ENCODE measurements at regions not wholly inside any gene's neighbourhood (a gene's known extent, or its start where the extent isn't known, plus 50 kb on each side); places are given as distances from the start of the nearest gene placed in this dataset.

DNA sequence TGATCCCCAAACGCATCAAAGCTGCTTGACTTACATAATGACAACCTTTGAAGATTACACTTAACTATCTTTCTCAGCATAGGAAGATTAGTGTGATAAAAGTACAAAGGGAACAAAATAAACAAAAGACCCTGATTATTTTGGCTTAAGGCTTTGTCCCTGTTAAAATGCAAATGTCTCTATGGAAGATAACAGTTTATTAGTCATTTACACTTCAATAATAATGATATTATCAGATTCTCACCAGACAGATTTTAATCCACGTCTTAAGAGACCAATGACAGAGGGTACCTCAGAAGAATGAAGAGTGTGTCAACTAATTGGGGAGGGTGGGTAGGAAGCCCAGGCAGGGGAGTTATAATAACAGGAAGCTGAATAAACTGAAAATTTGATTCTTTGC, 510.4 kb upstream of the PTBP2 start:
- H3K4me3 ChIP-seq (replicated peaks; ENCODE audit: insufficient read depth, low read length): no peak overlapping the region
- H3K27ac ChIP-seq (replicated peaks): no peak overlapping the region
- TF ChIP-seq GABPA (IDR thresholded peaks at IDR 0.05; ENCODE audit: low read depth) (no peak), POLR2AphosphoS5 (IDR thresholded peaks at IDR 0.05; ENCODE audit: low read depth) (no peak), SPI1 (IDR thresholded peaks at IDR 0.05; ENCODE audit: borderline replicate concordance, low read depth) (no peak)
- TF ChIP-seq, protein P1, sequence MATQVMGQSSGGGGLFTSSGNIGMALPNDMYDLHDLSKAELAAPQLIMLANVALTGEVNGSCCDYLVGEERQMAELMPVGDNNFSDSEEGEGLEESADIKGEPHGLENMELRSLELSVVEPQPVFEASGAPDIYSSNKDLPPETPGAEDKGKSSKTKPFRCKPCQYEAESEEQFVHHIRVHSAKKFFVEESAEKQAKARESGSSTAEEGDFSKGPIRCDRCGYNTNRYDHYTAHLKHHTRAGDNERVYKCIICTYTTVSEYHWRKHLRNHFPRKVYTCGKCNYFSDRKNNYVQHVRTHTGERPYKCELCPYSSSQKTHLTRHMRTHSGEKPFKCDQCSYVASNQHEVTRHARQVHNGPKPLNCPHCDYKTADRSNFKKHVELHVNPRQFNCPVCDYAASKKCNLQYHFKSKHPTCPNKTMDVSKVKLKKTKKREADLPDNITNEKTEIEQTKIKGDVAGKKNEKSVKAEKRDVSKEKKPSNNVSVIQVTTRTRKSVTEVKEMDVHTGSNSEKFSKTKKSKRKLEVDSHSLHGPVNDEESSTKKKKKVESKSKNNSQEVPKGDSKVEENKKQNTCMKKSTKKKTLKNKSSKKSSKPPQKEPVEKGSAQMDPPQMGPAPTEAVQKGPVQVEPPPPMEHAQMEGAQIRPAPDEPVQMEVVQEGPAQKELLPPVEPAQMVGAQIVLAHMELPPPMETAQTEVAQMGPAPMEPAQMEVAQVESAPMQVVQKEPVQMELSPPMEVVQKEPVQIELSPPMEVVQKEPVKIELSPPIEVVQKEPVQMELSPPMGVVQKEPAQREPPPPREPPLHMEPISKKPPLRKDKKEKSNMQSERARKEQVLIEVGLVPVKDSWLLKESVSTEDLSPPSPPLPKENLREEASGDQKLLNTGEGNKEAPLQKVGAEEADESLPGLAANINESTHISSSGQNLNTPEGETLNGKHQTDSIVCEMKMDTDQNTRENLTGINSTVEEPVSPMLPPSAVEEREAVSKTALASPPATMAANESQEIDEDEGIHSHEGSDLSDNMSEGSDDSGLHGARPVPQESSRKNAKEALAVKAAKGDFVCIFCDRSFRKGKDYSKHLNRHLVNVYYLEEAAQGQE (IDR thresholded peaks at IDR 0.05; ENCODE audit: insufficient replicate concordance, low read depth): no peak
- TF ChIP-seq, protein P2, sequence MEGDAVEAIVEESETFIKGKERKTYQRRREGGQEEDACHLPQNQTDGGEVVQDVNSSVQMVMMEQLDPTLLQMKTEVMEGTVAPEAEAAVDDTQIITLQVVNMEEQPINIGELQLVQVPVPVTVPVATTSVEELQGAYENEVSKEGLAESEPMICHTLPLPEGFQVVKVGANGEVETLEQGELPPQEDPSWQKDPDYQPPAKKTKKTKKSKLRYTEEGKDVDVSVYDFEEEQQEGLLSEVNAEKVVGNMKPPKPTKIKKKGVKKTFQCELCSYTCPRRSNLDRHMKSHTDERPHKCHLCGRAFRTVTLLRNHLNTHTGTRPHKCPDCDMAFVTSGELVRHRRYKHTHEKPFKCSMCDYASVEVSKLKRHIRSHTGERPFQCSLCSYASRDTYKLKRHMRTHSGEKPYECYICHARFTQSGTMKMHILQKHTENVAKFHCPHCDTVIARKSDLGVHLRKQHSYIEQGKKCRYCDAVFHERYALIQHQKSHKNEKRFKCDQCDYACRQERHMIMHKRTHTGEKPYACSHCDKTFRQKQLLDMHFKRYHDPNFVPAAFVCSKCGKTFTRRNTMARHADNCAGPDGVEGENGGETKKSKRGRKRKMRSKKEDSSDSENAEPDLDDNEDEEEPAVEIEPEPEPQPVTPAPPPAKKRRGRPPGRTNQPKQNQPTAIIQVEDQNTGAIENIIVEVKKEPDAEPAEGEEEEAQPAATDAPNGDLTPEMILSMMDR (IDR thresholded peaks at IDR 0.05; ENCODE audit: insufficient read depth, low read length): no peak
- H3K27me3 ChIP-seq (ENCODE audit: insufficient read depth, poor library complexity, severe bottlenecking): no peaks in the 10 kb centered on the region
- DNase-seq (ENCODE audit: low read depth in 1 of 2, low spot score in 1 of 2): no peak

DNA sequence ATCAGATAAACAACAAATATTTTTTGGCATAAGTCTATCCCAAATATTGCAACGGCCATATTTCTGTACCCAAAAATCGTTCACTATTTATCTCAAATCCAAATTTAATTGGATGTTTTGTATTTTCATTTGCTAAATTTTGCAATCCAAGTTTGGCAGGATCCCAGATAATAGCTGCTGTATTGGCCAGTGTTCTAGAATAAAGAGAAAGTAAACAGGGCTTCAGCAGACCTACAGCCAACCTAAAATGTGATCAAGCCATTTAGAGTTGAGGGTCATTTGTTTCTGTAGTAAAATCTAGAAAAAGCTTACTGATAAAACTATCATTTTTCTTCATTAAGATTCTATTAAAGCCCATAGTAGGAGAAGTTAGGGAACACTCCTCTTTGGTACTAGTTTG, 506.6 kb upstream of the PTBP2 start:
- Histone ChIP-seq H3K4me3 (replicated peaks; ENCODE audit: insufficient read depth, low read length) (no peak overlapping the region), H3K27me3 (ENCODE audit: insufficient read depth, poor library complexity, severe bottlenecking) (no peaks in the 10 kb centered on the region), H3K27ac (replicated peaks) (no peak overlapping the region)
- no peak for TF ChIP-seq POLR2AphosphoS5 (IDR thresholded peaks at IDR 0.05; ENCODE audit: low read depth)
- no peak for TF ChIP-seq GABPA (IDR thresholded peaks at IDR 0.05; ENCODE audit: low read depth)
- TF ChIP-seq, protein P1 (IDR thresholded peaks at IDR 0.05; ENCODE audit: insufficient replicate concordance, low read depth): no peak
- TF ChIP-seq, protein P2 (IDR thresholded peaks at IDR 0.05; ENCODE audit: insufficient read depth, low read length): no peak
- TF ChIP-seq SPI1 (IDR thresholded peaks at IDR 0.05; ENCODE audit: borderline replicate concordance, low read depth): no peak
- no peak for DNase-seq (ENCODE audit: low read depth in 1 of 2, low spot score in 1 of 2)

DNA sequence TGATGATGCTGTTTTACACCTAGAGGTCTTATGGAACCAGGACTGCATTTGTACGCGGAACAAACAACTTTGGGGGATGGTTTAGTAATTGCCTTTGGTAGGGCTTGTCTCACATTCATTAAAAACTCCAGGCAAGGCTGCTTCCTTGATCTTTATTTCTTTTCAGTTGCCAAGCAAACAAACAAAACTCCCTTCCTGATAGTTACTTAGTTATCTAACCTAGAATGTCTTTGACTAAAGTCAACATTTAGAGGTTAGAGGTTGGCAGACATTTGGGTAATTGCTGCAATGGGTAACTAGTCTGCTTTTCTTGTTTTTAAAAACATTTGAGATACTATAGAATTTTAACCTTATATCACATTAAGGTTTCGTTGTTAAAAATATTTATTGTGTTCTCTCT, 500.9 kb upstream of the PTBP2 start:
- no peak for TF ChIP-seq SPI1 (IDR thresholded peaks at IDR 0.05; ENCODE audit: borderline replicate concordance, low read depth)
- TF ChIP-seq, protein P2 (IDR thresholded peaks at IDR 0.05; ENCODE audit: insufficient read depth, low read length): no peak
- TF ChIP-seq, protein P1 (IDR thresholded peaks at IDR 0.05; ENCODE audit: insufficient replicate concordance, low read depth): no peak
- TF ChIP-seq POLR2AphosphoS5 (IDR thresholded peaks at IDR 0.05; ENCODE audit: low read depth): no peak
- TF ChIP-seq GABPA (IDR thresholded peaks at IDR 0.05; ENCODE audit: low read depth): no peak
- H3K27ac ChIP-seq (replicated peaks): no peak overlapping the region
- no peak overlapping the region for H3K4me3 ChIP-seq (replicated peaks; ENCODE audit: insufficient read depth, low read length)
- no peak for DNase-seq (ENCODE audit: low read depth in 1 of 2, low spot score in 1 of 2)
- H3K27me3 ChIP-seq (ENCODE audit: insufficient read depth, poor library complexity, severe bottlenecking): no peaks in the 10 kb centered on the region
